K562 (cell line): ENCODE measurements at regions not wholly inside any gene's neighbourhood (a gene's known extent, or its start where the extent isn't known, plus 50 kb on each side); places are given as distances from the start of the nearest gene placed in this dataset.

Experiments used
- ATAC-seq: fragments of 200-7000 bp; cut with Tn5 transposase; 3 replicates; pipeline ENCODE4 v1.9.1; 2020; ENCODE audit warnings: moderate library complexity
- BruUV-seq: library from RNA; stranded (reverse); fragments of 400-500 nt; replicated peaks from 2 replicates; lab custom pipeline; 2021; lab: Mats Ljungman, UMichigan
- CTCF ChIA-PET: fragments of 300-600 bp; formaldehyde crosslinking; extraction: SDS; loops from one replicate; lab custom pipeline; 2021; ENCODE audit warnings: low intra/inter-chr PET ratio; lab: Yijun Ruan, JAX
- POLR2A ChIA-PET: fragments of 300-600, 350-650 bp; sonication (Branson Sonifier 250); formaldehyde crosslinking; extraction: SDS; loops from one replicate; lab custom pipeline; 2021; ENCODE audit warnings: antibody characterized with exemption, inconsistent platforms; lab: Yijun Ruan, JAX
- DNase-seq, 4 experiments: peaks; one replicate each; pipeline versions ENCODE4 v3.0.0 to v3.0.0-alpha.2; 2011 to 2018; ENCODE audit warnings: low spot score in 3 of 4, mixed read lengths in 3 of 4; ENCODE audit errors: extremely low read depth in 1 of 4
- FAIRE-seq: peaks from 2 replicates; lab custom pipeline; 2011; peaks lifted over from hg19 to GRCh38; lab: Jason Lieb, UNC
- H2AFZ ChIP-seq: 2 replicates; pipeline ENCODE4 v1.6.0; 2011; ENCODE audit warnings: low read depth, low read length, control low read depth, inconsistent platforms
- H3K27ac ChIP-seq: fragments of 200-600 bp; 3 replicates; pipeline ENCODE4 v1.8.0; 2011; ENCODE audit warnings: low read depth, mild to moderate bottlenecking, control low read depth, inconsistent platforms, low read length, moderate library complexity, mixed read lengths; ENCODE audit errors: extremely low read depth
- H3K27me3 ChIP-seq, 2 experiments: fragments of 300-600 bp in 1 of 2; 2 replicates in 1 of 2; 3 replicates in 1 of 2; pipeline versions ENCODE4 v1.6.0 to v1.8.0; 2011; ENCODE audit warnings: inconsistent platforms in 2 of 2, low read length in 2 of 2, mild to moderate bottlenecking in 1 of 2, mixed read lengths in 1 of 2, moderate library complexity in 1 of 2; ENCODE audit not compliant: control insufficient read depth in 2 of 2, insufficient read depth in 2 of 2
- H3K36me3 ChIP-seq: fragments of 300-600 bp; 3 replicates; pipeline ENCODE4 v1.8.0; 2011; ENCODE audit warnings: mild to moderate bottlenecking, low read length, inconsistent platforms; ENCODE audit not compliant: control insufficient read depth, insufficient read depth
- H3K4me1 ChIP-seq, 2 experiments: fragments of 200-600 bp in 1 of 2; replicated peaks in 1 of 2; 2 replicates in 1 of 2; 3 replicates in 1 of 2; pipeline versions ENCODE4 v1.5.1 to v1.8.0; 2011; ENCODE audit warnings: inconsistent platforms in 2 of 2, low read length in 2 of 2, mild to moderate bottlenecking in 1 of 2, mixed read lengths in 1 of 2, moderate library complexity in 1 of 2; ENCODE audit not compliant: control insufficient read depth in 2 of 2, insufficient read depth in 2 of 2
- H3K4me2 ChIP-seq: 2 replicates; pipeline ENCODE4 v1.6.1; 2011; ENCODE audit warnings: low read length, control low read depth, inconsistent platforms, mixed read lengths; ENCODE audit not compliant: insufficient read depth
- H3K4me3 ChIP-seq: fragments of 200-600 bp; sonication (generic), shearing (Covaris generic); 2 replicates; pipeline ENCODE4 v1.5.1; 2016; ENCODE audit warnings: control low read depth, inconsistent platforms
- H3K79me2 ChIP-seq: fragments of 200-600 bp; 3 replicates; pipeline ENCODE4 v1.8.0; 2011; ENCODE audit warnings: low read length, inconsistent platforms; ENCODE audit not compliant: control insufficient read depth, insufficient read depth
- H3K9ac ChIP-seq, 2 experiments: 2 replicates each; pipeline versions ENCODE4 v1.6.0 to v1.6.1; 2011; ENCODE audit warnings: low read depth in 2 of 2, low read length in 2 of 2, control low read depth in 1 of 2, inconsistent platforms in 1 of 2, mild to moderate bottlenecking in 1 of 2, mixed read lengths in 1 of 2; ENCODE audit not compliant: insufficient read depth in 1 of 2
- H3K9me1 ChIP-seq: one replicate; pipeline ENCODE4 v1.6.0; 2011; ENCODE audit warnings: inconsistent platforms, mild to moderate bottlenecking, low read length, moderate library complexity; ENCODE audit not compliant: control insufficient read depth, insufficient read depth
- H3K9me3 ChIP-seq: replicated peaks from 2 replicates; pipeline ENCODE4 v1.5.1; 2011; ENCODE audit warnings: low read depth, low read length, inconsistent platforms; ENCODE audit not compliant: control insufficient read depth, insufficient read depth
- H4K20me1 ChIP-seq: replicated peaks from 2 replicates; pipeline ENCODE4 v1.6.1; 2011; ENCODE audit warnings: low read length, inconsistent platforms, mixed read lengths; ENCODE audit not compliant: control insufficient read depth, insufficient read depth
- CC2D1A ChIP-seq: fragments of 450-650 bp; IDR thresholded peaks from 2 replicates; pipeline ENCODE4 v1.6.1; 2017; ENCODE audit warnings: mild to moderate bottlenecking
- E2F4 ChIP-seq: sonication (generic); formaldehyde crosslinking; IDR thresholded peaks from 2 replicates; pipeline ENCODE4 v1.8.0; 2022; ENCODE audit warnings: mild to moderate bottlenecking, low read depth, missing genetic modification reagents
- FOXK1 ChIP-seq: sonication (generic); formaldehyde crosslinking; IDR thresholded peaks from 2 replicates; pipeline ENCODE4 v1.8.0; 2022; ENCODE audit warnings: missing genetic modification reagents, mild to moderate bottlenecking, borderline replicate concordance
- GABPA ChIP-seq: fragments of 200-800 bp; sonication (Bioruptor generic); conservative IDR thresholded peaks from 2 replicates; pipeline ENCODE4 v1.6.1; 2016; ENCODE audit warnings: low read depth, missing genetic modification characterization, missing compliant biosample characterization
- JUND ChIP-seq, 2 experiments: IDR thresholded peaks; 2 replicates in 1 of 2; 3 replicates in 1 of 2; pipeline ENCODE4 v1.6.1; 2011; ENCODE audit warnings: borderline replicate concordance in 2 of 2, low read depth in 2 of 2, low read length in 2 of 2, improper control_type of control experiment in 1 of 2, missing biosample characterization in 1 of 2, missing genetic modification characterization in 1 of 2, missing genetic modification reagents in 1 of 2
- KDM2B ChIP-seq: fragments of 250-450 bp; sonication (Bioruptor Pico); IDR thresholded peaks from 2 replicates; pipeline ENCODE4 v1.8.0; 2021; ENCODE audit warnings: mild to moderate bottlenecking, moderate library complexity
- KLF10 ChIP-seq: fragments of 250-450 bp; sonication (Bioruptor Pico); IDR thresholded peaks from 2 replicates; pipeline ENCODE4 v1.6.1; 2021; ENCODE audit warnings: matching md5 sums
- NR1H2 ChIP-seq: sonication (generic); formaldehyde crosslinking; IDR thresholded peaks from 2 replicates; pipeline ENCODE4 v1.4.0; 2020; ENCODE audit warnings: mild to moderate bottlenecking, missing genetic modification reagents
- RFX1 ChIP-seq: fragments of 450-650 bp; IDR thresholded peaks from 2 replicates; pipeline ENCODE4 v1.6.1; 2016; ENCODE audit warnings: mild to moderate bottlenecking, moderate library complexity
- SMARCA4 ChIP-seq: fragments of 450-650 bp; IDR thresholded peaks from 2 replicates; pipeline ENCODE4 v1.6.1; 2016
- SMC3 ChIP-seq: conservative IDR thresholded peaks from 2 replicates; pipeline ENCODE4 v1.6.1; 2011; ENCODE audit warnings: low read depth, low read length, improper control_type of control experiment; ENCODE audit not compliant: insufficient read depth
- TEAD4 ChIP-seq, 2 experiments: sonication (generic) in 1 of 2; formaldehyde crosslinking in 1 of 2; IDR thresholded peaks; 2 replicates each; pipeline versions ENCODE4 v1.6.1 to v1.8.0; 2012 to 2022; ENCODE audit warnings: borderline replicate concordance in 1 of 2, inconsistent platforms in 1 of 2, low read length in 1 of 2, mild to moderate bottlenecking in 1 of 2, missing genetic modification reagents in 1 of 2
- TSC22D4 ChIP-seq: fragments of 450-650 bp; IDR thresholded peaks from 2 replicates; pipeline ENCODE4 v1.6.1; 2016; ENCODE audit warnings: missing genetic modification characterization, missing biosample characterization, control low read depth
- WGBS: fragments of 100-300 bp; shearing (Covaris generic); methylation state at CpG from one replicate; pipeline ENCODE4 v1.1.6; 2016; ENCODE audit warnings: low coverage, mixed read lengths; ENCODE audit not compliant: insufficient coverage; ENCODE audit errors: missing lambda C conversion rate; 5-methylcytosine and 5-hydroxymethylcytosine counted together
- in situ Hi-C: fragments of 300-500 bp; cut with MboI; formaldehyde crosslinking; loops from 4 replicates; pipeline ENCODE4 v1.15.0; 2018; ENCODE audit warnings: inconsistent platforms, mixed read lengths
- intact Hi-C: fragments of 100-400 bp; cut with micrococcal nuclease; formaldehyde crosslinking; loops from 2 replicates; pipeline ENCODE4 v1.14.2; 2022

GRCh38 chr2:78304678-78305077 lies 720.8 kb upstream of the REG3G start (continued):
- TF ChIP-seq FOXK1 (CRISPR knock-in tag) (no peak), E2F4 (CRISPR knock-in tag) (no peak)

GRCh38 chr2:78309460-78309859 lies 716.0 kb upstream of the REG3G start:
- no peak overlapping the region for H3K27ac ChIP-seq
- no peak for ATAC-seq
- H4K20me1 ChIP-seq = no peaks in the 10 kb centered on the region
- no peak overlapping the region for H3K4me3 ChIP-seq
- no peaks in the 10 kb centered on the region for H3K79me2 ChIP-seq
- POLR2A ChIA-PET = no interaction called here
- H3K27me3 ChIP-seq = no peaks in the 10 kb centered on the region
- TF ChIP-seq TSC22D4 (tag) (no peak), KDM2B (CRISPR knock-in tag) (no peak), RFX1 (no peak), NR1H2 (CRISPR knock-in tag) (no peak), TEAD4 (IDR thresholded peaks at IDR 0.05; ENCODE audit: low read length) (no peak), TEAD4 (CRISPR knock-in tag; IDR thresholded peaks at IDR 0.05; ENCODE audit: borderline replicate concordance) (no peak), SMARCA4 (no peak), GABPA (no peak), JUND (IDR thresholded peaks at IDR 0.05; ENCODE audit: borderline replicate concordance, low read depth, low read length) (no peak), JUND (tag; IDR thresholded peaks at IDR 0.05; ENCODE audit: borderline replicate concordance, low read depth, low read length) (no peak), SMC3 (no peak), CC2D1A (no peak), KLF10 (CRISPR knock-in tag) (no peak)
- TF ChIP-seq, all 486 proteins: peak for 0
- BruUV-seq = no TSS peak
- no peak overlapping the region for H2AFZ ChIP-seq
- no peak overlapping the region for H3K4me2 ChIP-seq
- H3K9ac ChIP-seq = no peak overlapping the region
- CTCF ChIA-PET = no interaction called here
- intact Hi-C loops (no loop called here), in situ Hi-C loops (no loop called here)
- H3K36me3 ChIP-seq = no peaks in the 10 kb centered on the region
- DNase-seq (no peak), FAIRE-seq (no peak)
- WGBS = 21% methylated on average over 3 of the region's 3 CpGs
- no peaks in the 10 kb centered on the region for H3K9me3 ChIP-seq
- no peaks in the 10 kb centered on the region for H3K9me1 ChIP-seq
- no peaks in the 10 kb centered on the region for H3K4me1 ChIP-seq
